ENCODE measurements at regions not wholly inside any gene's neighbourhood (a gene's known extent, or its start where the extent isn't known, plus 50 kb on each side); places are given as distances from the start of the nearest gene placed in this dataset.

- TF ChIP-seq EZH2 (IDR thresholded peaks at IDR 0.05; ENCODE audit: low read depth, unreplicated experiment) (no peak), ZNF331 (CRISPR knock-in tag; IDR thresholded peaks at IDR 0.05; ENCODE audit: low read depth) (no peak), EZH2phosphoT487 (IDR thresholded peaks at IDR 0.05; ENCODE audit: unreplicated experiment) (no peak), POLR2AphosphoS5 (IDR thresholded peaks at IDR 0.05; ENCODE audit: low read depth) (no peak), CTCF (conservative IDR thresholded peaks at IDR 0.05; ENCODE audit: low read depth in 2 of 2) (no peak), REST (IDR thresholded peaks at IDR 0.05; ENCODE audit: unreplicated experiment) (no peak), NANOG (IDR thresholded peaks at IDR 0.05; ENCODE audit: borderline replicate concordance) (no peak), ZNF462 (CRISPR knock-in tag; IDR thresholded peaks at IDR 0.05) (no peak), ETS1 (IDR thresholded peaks at IDR 0.05) (no peak)
Measured at GRCh38 chr3:144948711-144949110, 977.1 kb downstream of the DIPK2A start.
